ENCODE measurements at regions not wholly inside any gene's neighbourhood (a gene's known extent, or its start where the extent isn't known, plus 50 kb on each side); places are given as distances from the start of the nearest gene placed in this dataset.

GRCh38 chrX:110600745-110601310, 194.8 kb downstream of the CHRDL1 start:
- no peaks in the 10 kb centered on the region for H3K9me3 ChIP-seq (ENCODE audit: control insufficient read depth in 4 of 4, low read length in 3 of 4)
- 96% methylated on average over 8 of the region's 8 CpGs for WGBS
- no peaks in the 10 kb centered on the region for H3K4me1 ChIP-seq (ENCODE audit: control insufficient read depth in 4 of 4, insufficient read depth in 4 of 4, low read length in 3 of 4)
- no peaks in the 10 kb centered on the region for H3K27me3 ChIP-seq (ENCODE audit: control insufficient read depth in 4 of 4, insufficient read depth in 4 of 4, low read length in 3 of 4)
- TF ChIP-seq, protein P1, sequence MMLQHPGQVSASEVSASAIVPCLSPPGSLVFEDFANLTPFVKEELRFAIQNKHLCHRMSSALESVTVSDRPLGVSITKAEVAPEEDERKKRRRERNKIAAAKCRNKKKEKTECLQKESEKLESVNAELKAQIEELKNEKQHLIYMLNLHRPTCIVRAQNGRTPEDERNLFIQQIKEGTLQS (IDR thresholded peaks at IDR 0.05) = no peak
- TF ChIP-seq EGR1 (IDR thresholded peaks at IDR 0.05; ENCODE audit: low read depth in 2 of 2) (no peak), NR2F2 (IDR thresholded peaks at IDR 0.05) (no peak), MAX (IDR thresholded peaks at IDR 0.05) (no peak), GABPA (IDR thresholded peaks at IDR 0.05 in 1 of 2, conservative IDR thresholded peaks at IDR 0.05 in 1 of 2) (no peak), HNF4A (conservative IDR thresholded peaks at IDR 0.05) (no peak), JUND (IDR thresholded peaks at IDR 0.05) (no peak)
- TF ChIP-seq, protein P2, sequence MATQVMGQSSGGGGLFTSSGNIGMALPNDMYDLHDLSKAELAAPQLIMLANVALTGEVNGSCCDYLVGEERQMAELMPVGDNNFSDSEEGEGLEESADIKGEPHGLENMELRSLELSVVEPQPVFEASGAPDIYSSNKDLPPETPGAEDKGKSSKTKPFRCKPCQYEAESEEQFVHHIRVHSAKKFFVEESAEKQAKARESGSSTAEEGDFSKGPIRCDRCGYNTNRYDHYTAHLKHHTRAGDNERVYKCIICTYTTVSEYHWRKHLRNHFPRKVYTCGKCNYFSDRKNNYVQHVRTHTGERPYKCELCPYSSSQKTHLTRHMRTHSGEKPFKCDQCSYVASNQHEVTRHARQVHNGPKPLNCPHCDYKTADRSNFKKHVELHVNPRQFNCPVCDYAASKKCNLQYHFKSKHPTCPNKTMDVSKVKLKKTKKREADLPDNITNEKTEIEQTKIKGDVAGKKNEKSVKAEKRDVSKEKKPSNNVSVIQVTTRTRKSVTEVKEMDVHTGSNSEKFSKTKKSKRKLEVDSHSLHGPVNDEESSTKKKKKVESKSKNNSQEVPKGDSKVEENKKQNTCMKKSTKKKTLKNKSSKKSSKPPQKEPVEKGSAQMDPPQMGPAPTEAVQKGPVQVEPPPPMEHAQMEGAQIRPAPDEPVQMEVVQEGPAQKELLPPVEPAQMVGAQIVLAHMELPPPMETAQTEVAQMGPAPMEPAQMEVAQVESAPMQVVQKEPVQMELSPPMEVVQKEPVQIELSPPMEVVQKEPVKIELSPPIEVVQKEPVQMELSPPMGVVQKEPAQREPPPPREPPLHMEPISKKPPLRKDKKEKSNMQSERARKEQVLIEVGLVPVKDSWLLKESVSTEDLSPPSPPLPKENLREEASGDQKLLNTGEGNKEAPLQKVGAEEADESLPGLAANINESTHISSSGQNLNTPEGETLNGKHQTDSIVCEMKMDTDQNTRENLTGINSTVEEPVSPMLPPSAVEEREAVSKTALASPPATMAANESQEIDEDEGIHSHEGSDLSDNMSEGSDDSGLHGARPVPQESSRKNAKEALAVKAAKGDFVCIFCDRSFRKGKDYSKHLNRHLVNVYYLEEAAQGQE (IDR thresholded peaks at IDR 0.05) = no peak
- DNase-seq (ENCODE audit: low spot score) = no peak
- no peak overlapping the region for H3K4me3 ChIP-seq (ENCODE audit: low read depth in 1 of 3, low read length in 3 of 3)
- H3K36me3 ChIP-seq (ENCODE audit: control insufficient read depth in 4 of 4, insufficient read depth in 3 of 4, low read depth in 1 of 4, low read length in 3 of 4) = no peaks in the 10 kb centered on the region
- H3K9ac ChIP-seq (ENCODE audit: low read depth in 1 of 2, low read length in 2 of 2) = no peak overlapping the region
- H3K27ac ChIP-seq (ENCODE audit: low read depth in 1 of 2, low read length in 2 of 2) = no peak overlapping the region

DNA sequence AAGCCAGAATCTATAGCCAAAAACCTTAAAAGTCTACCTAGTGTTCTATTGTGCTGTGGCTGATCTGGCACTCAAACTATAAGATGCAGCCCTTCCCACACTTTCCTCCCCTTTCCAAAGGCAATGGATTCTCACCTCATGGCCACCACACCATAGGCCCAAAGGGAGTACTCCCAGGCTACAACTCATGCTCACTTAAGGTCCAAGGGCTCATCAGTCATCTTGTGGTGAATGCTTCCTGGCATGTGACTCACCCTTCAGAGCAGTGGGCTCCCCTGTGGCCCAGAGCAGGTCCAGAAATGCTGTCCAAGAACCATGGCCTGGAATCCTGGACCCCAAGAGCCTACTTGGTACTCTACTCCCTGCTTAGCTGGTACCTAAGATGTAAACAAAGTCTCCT, 181.0 kb downstream of the CHRDL1 start:
- H3K9ac ChIP-seq (ENCODE audit: low read depth in 1 of 2, low read length in 2 of 2) = no peak overlapping the region
- no peaks in the 10 kb centered on the region for H3K4me1 ChIP-seq (ENCODE audit: control insufficient read depth in 4 of 4, insufficient read depth in 4 of 4, low read length in 3 of 4)
- DNase-seq (ENCODE audit: low spot score) = no peak
- H3K9me3 ChIP-seq (ENCODE audit: control insufficient read depth in 4 of 4, low read length in 3 of 4) = no peaks in the 10 kb centered on the region
- TF ChIP-seq CTCF (IDR thresholded peaks at IDR 0.05; ENCODE audit: low read depth, low read length, missing input control) (no peak), FOXA1 (IDR thresholded peaks at IDR 0.05) (no peak), RAD21 (IDR thresholded peaks at IDR 0.05) (no peak), SP1 (IDR thresholded peaks at IDR 0.05) (no peak), RXRA (IDR thresholded peaks at IDR 0.05) (no peak), HNF4G (IDR thresholded peaks at IDR 0.05) (no peak), NR2F2 (IDR thresholded peaks at IDR 0.05) (no peak), YY1 (IDR thresholded peaks at IDR 0.05) (no peak), GABPA (IDR thresholded peaks at IDR 0.05 in 1 of 2, conservative IDR thresholded peaks at IDR 0.05 in 1 of 2) (no peak), EGR1 (IDR thresholded peaks at IDR 0.05; ENCODE audit: low read depth in 2 of 2) (no peak), FOXA2 (IDR thresholded peaks at IDR 0.05) (no peak), TAF1 (conservative IDR thresholded peaks at IDR 0.05) (no peak)
- TF ChIP-seq, protein P1 (IDR thresholded peaks at IDR 0.05) = no peak
- H3K4me3 ChIP-seq (ENCODE audit: low read depth in 1 of 3, low read length in 3 of 3) = no peak overlapping the region
- H3K27me3 ChIP-seq (ENCODE audit: control insufficient read depth in 4 of 4, insufficient read depth in 4 of 4, low read length in 3 of 4) = no peaks in the 10 kb centered on the region
- H3K27ac ChIP-seq (ENCODE audit: low read depth in 1 of 2, low read length in 2 of 2) = no peak overlapping the region
- no peaks in the 10 kb centered on the region for H3K36me3 ChIP-seq (ENCODE audit: control insufficient read depth in 4 of 4, insufficient read depth in 3 of 4, low read depth in 1 of 4, low read length in 3 of 4)
